ENCODE measurements at regions not wholly inside any gene's neighbourhood (a gene's known extent, or its start where the extent isn't known, plus 50 kb on each side); places are given as distances from the start of the nearest gene placed in this dataset.
A peak's percentile ranks its signal among the peaks of the same experiment; 100 is the strongest.

DNA sequence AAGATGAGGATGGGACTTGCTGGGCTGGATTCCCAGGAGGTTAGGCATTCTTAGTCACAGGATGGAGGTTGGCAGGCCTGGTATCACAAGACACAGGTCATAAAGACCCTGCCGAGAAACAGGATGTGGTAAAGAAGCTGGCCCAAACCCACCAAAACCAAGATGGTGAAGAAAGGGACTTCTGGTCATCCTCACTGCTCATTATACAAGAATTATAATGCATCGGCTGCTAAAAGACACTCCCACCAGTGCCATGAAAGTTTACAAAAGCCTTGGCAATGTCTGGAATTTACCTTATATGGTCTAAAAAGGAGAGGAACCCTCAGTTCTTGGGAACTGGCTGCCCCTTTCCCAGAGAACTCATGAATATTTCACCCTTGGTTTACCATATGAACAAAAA lies 345.5 kb upstream of the POM121L12 start:
- no peak overlapping the region for H2BK5ac ChIP-seq (ENCODE audit: low read depth, low read length)
- H2BK120ac ChIP-seq (replicated peaks; ENCODE audit: low read depth, low read length): no peak overlapping the region
- H3K4me2 ChIP-seq (ENCODE audit: insufficient read depth in 1 of 2, low read depth in 2 of 2, low read length in 2 of 2): no peak overlapping the region
- no peak overlapping the region for H3K9ac ChIP-seq (replicated peaks in 1 of 4; ENCODE audit: extremely low read depth in 1 of 4, low read depth in 3 of 4, low read length in 3 of 4)
- H2AK5ac ChIP-seq (ENCODE audit: low read depth, low read length): no peak overlapping the region
- no peak overlapping the region for H2BK15ac ChIP-seq (ENCODE audit: low read length)
- H4K8ac ChIP-seq (ENCODE audit: extremely low read depth, insufficient read depth, low read length): no peak overlapping the region
- H4K20me1 ChIP-seq (replicated peaks in 1 of 2; ENCODE audit: control insufficient read depth in 1 of 2, insufficient read depth in 2 of 2, low read length in 2 of 2): no peaks in the 10 kb centered on the region
- 0 out of 2 replicates have a peak overlapping the region, but pooled peaks have one; percentile 50 for H2BK12ac ChIP-seq (ENCODE audit: low read depth, low read length)
- H4K5ac ChIP-seq (ENCODE audit: insufficient read length, low read depth, low read length): no peak overlapping the region
- H3K79me1 ChIP-seq (ENCODE audit: low read depth, low read length): no peaks in the 10 kb centered on the region
- no peaks in the 10 kb centered on the region for H3K36me3 ChIP-seq (ENCODE audit: control insufficient read depth in 2 of 4, insufficient read depth in 4 of 4, low read length in 3 of 4)
- peaks cover 0 to 2% (median 2%) of the 10 kb centered on the region in 4 experiments; a peak in 2 of 7 replicates for H3K4me1 ChIP-seq (replicated peaks in 1 of 4; ENCODE audit: control insufficient read depth in 3 of 4, insufficient read depth in 4 of 4, low read length in 3 of 4)
- no peak overlapping the region for H3K18ac ChIP-seq (ENCODE audit: extremely low read depth, low read length)
- H3K79me2 ChIP-seq (ENCODE audit: control insufficient read depth in 1 of 2, insufficient read depth in 2 of 2, low read length in 2 of 2): no peaks in the 10 kb centered on the region
- peak; percentile 59; the same call in 1 of the 2 replicates for TF ChIP-seq SRF (IDR thresholded peaks at IDR 0.05; ENCODE audit: low read depth, low read length)
- TF ChIP-seq, protein P1, sequence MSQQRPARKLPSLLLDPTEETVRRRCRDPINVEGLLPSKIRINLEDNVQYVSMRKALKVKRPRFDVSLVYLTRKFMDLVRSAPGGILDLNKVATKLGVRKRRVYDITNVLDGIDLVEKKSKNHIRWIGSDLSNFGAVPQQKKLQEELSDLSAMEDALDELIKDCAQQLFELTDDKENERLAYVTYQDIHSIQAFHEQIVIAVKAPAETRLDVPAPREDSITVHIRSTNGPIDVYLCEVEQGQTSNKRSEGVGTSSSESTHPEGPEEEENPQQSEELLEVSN (IDR thresholded peaks at IDR 0.05): no peak
- H3K27me3 ChIP-seq (replicated peaks in 1 of 4; ENCODE audit: control insufficient read depth in 3 of 4, extremely low read depth in 1 of 4, insufficient read depth in 3 of 4, low read length in 3 of 4): no peaks in the 10 kb centered on the region
- H3K14ac ChIP-seq (ENCODE audit: insufficient read length): no peak overlapping the region
- H3K23ac ChIP-seq (ENCODE audit: insufficient read length): no peak overlapping the region
- H4K91ac ChIP-seq (replicated peaks; ENCODE audit: insufficient read length, low read length): no peak overlapping the region
- H3K56ac ChIP-seq (replicated peaks; ENCODE audit: insufficient read length, low read depth, low read length): no peak overlapping the region
- no peaks in the 10 kb centered on the region for H3K23me2 ChIP-seq (ENCODE audit: low read depth, low read length)
- peak overlapping the region; percentile 46; the same call in 1 of the 2 replicates for H2AFZ ChIP-seq (ENCODE audit: low read length)
- no peak for DNase-seq (ENCODE audit: low read depth in 1 of 2, low spot score in 2 of 2)
- H3K9me3 ChIP-seq (ENCODE audit: insufficient read depth in 2 of 2, low read depth in 1 of 2, low read length in 1 of 2): no peaks in the 10 kb centered on the region
- no peak overlapping the region for H3K27ac ChIP-seq (ENCODE audit: low read depth, low read length)
- no peak overlapping the region for H3K4me3 ChIP-seq (ENCODE audit: extremely low read depth in 1 of 4, insufficient read depth in 2 of 4, low read depth in 3 of 4, low read length in 4 of 4)
- H2BK20ac ChIP-seq (ENCODE audit: low read length): no peak overlapping the region
- 96% methylated on average over 2 of the region's 2 CpGs; no CpG with 5 or more reads in 1 of the 2 experiments for WGBS, 2 experiments (ENCODE audit: extremely low coverage in 1 of 2, insufficient coverage in 1 of 2, insufficient read length in 1 of 2, insufficient replicate concordance in 2 of 2, low coverage in 1 of 2, low lambda C conversion rate in 2 of 2, missing lambda C conversion rate in 1 of 2)
- H3K4ac ChIP-seq (replicated peaks; ENCODE audit: insufficient read length, low read depth, low read length): no peak overlapping the region
- ChIA-PET CTCF (ENCODE audit: partially characterized antibody) (no interaction called here), POLR2A (ENCODE audit: partially characterized antibody) (no interaction called here)
- no peak for FAIRE-seq

Measured in H1 (cell line).